PC-3 (cell line): ENCODE measurements at regions not wholly inside any gene's neighbourhood (a gene's known extent, or its start where the extent isn't known, plus 50 kb on each side); places are given as distances from the start of the nearest gene placed in this dataset.

Experiments used
- ATAC-seq: fragments of 200-7000 bp; cut with Tn5 transposase; 2 replicates; pipeline ENCODE4 v1.9.1; 2020; ENCODE audit warnings: mild to moderate bottlenecking, moderate library complexity
- BruUV-seq: library from RNA; stranded (reverse); fragments of 400-500 nt; replicated peaks from 2 replicates; lab custom pipeline; 2021; lab: Mats Ljungman, UMichigan
- CTCF ChIA-PET: fragments of 300-600 bp; sonication (Branson Sonifier 250); formaldehyde crosslinking; loops from one replicate; lab custom pipeline; 2022; ENCODE audit warnings: antibody characterized with exemption; lab: Charles Lee
- POLR2A ChIA-PET: fragments of 300-600 bp; sonication (Branson Sonifier 250); formaldehyde crosslinking; loops from one replicate; lab custom pipeline; 2022; ENCODE audit warnings: antibody characterized with exemption; ENCODE audit not compliant: unreplicated experiment; lab: Charles Lee
- DNase-seq: peaks from one replicate; pipeline ENCODE4 v3.0.0-alpha.2; 2015
- H2AFZ ChIP-seq: fragments of 300-600 bp; sonication (generic); 2 replicates; pipeline ENCODE4 v1.6.0; 2016; ENCODE audit warnings: antibody characterized with exemption, low read length
- H3F3A ChIP-seq: fragments of 300-600 bp; sonication (generic); one replicate; pipeline ENCODE4 v1.6.0; 2017; ENCODE audit warnings: antibody characterized with exemption, low read length, control low read depth, mild to moderate bottlenecking; ENCODE audit not compliant: unreplicated experiment
- H3K27ac ChIP-seq: fragments of 300-600 bp; sonication (generic); 2 replicates; pipeline ENCODE4 v1.5.1; 2016; ENCODE audit warnings: mild to moderate bottlenecking, low read length
- H3K27me3 ChIP-seq: fragments of 300-600 bp; sonication (generic); 2 replicates; pipeline ENCODE4 v1.6.1; 2016; ENCODE audit warnings: low read length, mixed read lengths
- H3K36me3 ChIP-seq: fragments of 300-600 bp; sonication (generic); 2 replicates; pipeline ENCODE4 v1.6.1; 2016; ENCODE audit warnings: low read depth, mixed run types, low read length, mixed read lengths
- H3K4me1 ChIP-seq: fragments of 300-600 bp; sonication (generic); 2 replicates; pipeline ENCODE4 v1.5.1; 2016; ENCODE audit warnings: low read length; ENCODE audit not compliant: insufficient read depth
- H3K4me2 ChIP-seq: fragments of 300-600 bp; sonication (generic); 2 replicates; pipeline ENCODE4 v1.6.0; 2016; ENCODE audit warnings: low read length
- H3K4me3 ChIP-seq: fragments of 300-600 bp; sonication (generic); 2 replicates; pipeline ENCODE4 v1.5.1; 2016; ENCODE audit warnings: mild to moderate bottlenecking, low read length, mixed read lengths
- H3K79me2 ChIP-seq: fragments of 300-600 bp; sonication (generic); 2 replicates; pipeline ENCODE4 v1.6.1; 2017; ENCODE audit warnings: low read length, mixed read lengths
- H3K9ac ChIP-seq: fragments of 300-600 bp; sonication (generic); 2 replicates; pipeline ENCODE4 v1.6.0; 2016; ENCODE audit warnings: mild to moderate bottlenecking, low read length
- H3K9me2 ChIP-seq: fragments of 300-600 bp; sonication (generic); replicated peaks from 2 replicates; pipeline ENCODE4 v1.6.1; 2016; ENCODE audit warnings: mixed run types, low read length, mixed read lengths
- H3K9me3 ChIP-seq: fragments of 300-600 bp; sonication (generic); 2 replicates; pipeline ENCODE4 v1.6.1; 2016; ENCODE audit warnings: low read length, mixed read lengths
- H4K20me1 ChIP-seq: fragments of 300-600 bp; sonication (generic); 2 replicates; pipeline ENCODE4 v1.6.1; 2016; ENCODE audit warnings: low read length, mixed read lengths
- CTCF ChIP-seq: fragments of 300-600 bp; sonication (generic); conservative IDR thresholded peaks from 2 replicates; pipeline ENCODE4 v1.5.1; 2017; ENCODE audit warnings: antibody characterized with exemption, low read depth, mild to moderate bottlenecking, low read length
- EZH2 ChIP-seq: fragments of 300-600 bp; sonication (generic); IDR thresholded peaks from one replicate; pipeline ENCODE4 v1.6.1; 2017; ENCODE audit warnings: antibody characterized with exemption, mild to moderate bottlenecking, low read length; ENCODE audit not compliant: unreplicated experiment
- EZH2phosphoT487 ChIP-seq: fragments of 300-600 bp; sonication (generic); IDR thresholded peaks from 2 replicates; pipeline ENCODE4 v1.6.1; 2018; ENCODE audit warnings: mild to moderate bottlenecking, antibody characterized with exemption, low read length, borderline replicate concordance
- intact Hi-C: fragments of 100-400 bp; cut with micrococcal nuclease; formaldehyde crosslinking; loops from 2 replicates; pipeline ENCODE4 v1.9.0; 2023

DNA sequence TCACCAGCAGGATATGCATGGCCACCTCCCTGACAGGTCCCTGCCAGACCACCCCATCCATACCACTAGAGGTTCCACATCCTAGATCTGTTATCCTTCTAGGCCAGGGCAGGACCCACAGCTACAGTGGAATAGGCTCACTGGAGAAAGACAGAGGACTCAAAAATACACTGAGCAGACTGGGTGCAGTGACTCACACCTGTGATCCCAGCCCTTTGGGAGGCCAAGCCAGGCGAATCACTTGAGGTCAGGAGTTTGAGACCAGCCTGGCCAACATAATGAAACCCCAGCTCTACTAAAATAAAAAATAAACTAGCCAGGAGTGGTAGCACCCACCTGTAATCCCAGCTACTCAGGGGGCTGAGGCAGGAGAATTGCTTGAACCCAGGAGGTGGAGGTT is 56.5 kb upstream of the TESK1 start:
- no peak overlapping the region for H2AFZ ChIP-seq
- intact Hi-C loops = no loop called here
- ChIA-PET POLR2A (no interaction called here), CTCF (no interaction called here)
- H3K79me2 ChIP-seq = 0 out of 2 replicates have a peak, but pooled peaks cover 7% of the 10 kb centered on the region
- peaks cover 14% of the 10 kb centered on the region for H3K4me1 ChIP-seq
- H3F3A ChIP-seq = no peaks in the 10 kb centered on the region
- BruUV-seq = no TSS peak
- no peak overlapping the region for H3K4me3 ChIP-seq
- H3K9me2 ChIP-seq = no peaks in the 10 kb centered on the region
- TF ChIP-seq EZH2 (no peak), EZH2phosphoT487 (no peak), CTCF (no peak)
- ATAC-seq = no peak
- no peaks in the 10 kb centered on the region for H3K36me3 ChIP-seq
- H3K27me3 ChIP-seq = no peaks in the 10 kb centered on the region
- no peaks in the 10 kb centered on the region for H3K9me3 ChIP-seq
- no peaks in the 10 kb centered on the region for H4K20me1 ChIP-seq
- H3K4me2 ChIP-seq = no peak overlapping the region
- H3K9ac ChIP-seq = no peak overlapping the region
- no peak overlapping the region for H3K27ac ChIP-seq
- no peak for DNase-seq

DNA sequence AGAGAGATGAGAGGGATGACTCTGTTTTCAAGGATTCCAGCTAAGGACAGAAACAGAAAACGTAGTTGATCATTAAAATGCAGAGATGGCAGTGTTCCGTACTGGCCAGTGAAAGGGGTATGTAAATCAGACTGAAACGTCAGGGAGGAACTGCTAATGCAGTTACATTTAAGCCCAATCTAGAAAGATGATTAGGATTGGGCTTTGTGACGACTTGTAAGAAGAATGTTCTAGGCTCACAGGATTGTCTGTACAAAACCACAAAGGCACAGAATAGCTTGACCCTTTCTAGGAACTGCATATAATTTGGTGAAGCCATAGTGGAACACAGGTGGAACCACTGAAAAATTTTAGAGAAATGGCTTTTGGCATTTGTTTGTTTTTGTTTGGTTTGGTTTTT is 55.6 kb upstream of the TESK1 start:
- Histone ChIP-seq H3K9me3 (no peaks in the 10 kb centered on the region), H3K9me2 (no peaks in the 10 kb centered on the region), H3K27me3 (no peaks in the 10 kb centered on the region), H3K9ac (no peak overlapping the region), H3K36me3 (no peaks in the 10 kb centered on the region), H4K20me1 (no peaks in the 10 kb centered on the region), H2AFZ (no peak overlapping the region), H3K4me3 (no peak overlapping the region), H3F3A (no peaks in the 10 kb centered on the region), H3K27ac (no peak overlapping the region), H3K4me1 (peaks cover 17% of the 10 kb centered on the region), H3K4me2 (no peak overlapping the region), H3K79me2 (peaks cover 7% of the 10 kb centered on the region; the same call in 1 of the 2 replicates)
- ATAC-seq (no peak), DNase-seq (no peak)
- no TSS peak for BruUV-seq
- ChIA-PET POLR2A (no interaction called here), CTCF (no interaction called here)
- intact Hi-C loops = no loop called here
- TF ChIP-seq EZH2phosphoT487 (no peak), CTCF (no peak), EZH2 (no peak)

- ChIA-PET POLR2A (no interaction called here), CTCF (interaction anchor here (2.1 kb wide), 1 partner anchor 41 kb away, joined by 12 read pairs; no protein-coding TSS in a partner anchor)
- H3K4me2 ChIP-seq = no peak overlapping the region
- BruUV-seq = no TSS peak
- intact Hi-C loops = loop anchor here (5.0 kb wide), 1 partner anchor 435 kb away; the partner anchor contains the start of gene ATOSB
- no peak overlapping the region for H3K27ac ChIP-seq
- H3K4me3 ChIP-seq = no peak overlapping the region
- H3K9me2 ChIP-seq = no peaks in the 10 kb centered on the region
- peaks cover 9% of the 10 kb centered on the region; the same call in 1 of the 2 replicates for H3K79me2 ChIP-seq
- H3F3A ChIP-seq = no peaks in the 10 kb centered on the region
- ATAC-seq (0 out of 2 replicates have a peak, but pooled peaks have one; percentile 28), DNase-seq (peak; percentile 4)
- H3K9me3 ChIP-seq = no peaks in the 10 kb centered on the region
- no peak overlapping the region for H3K9ac ChIP-seq
- H4K20me1 ChIP-seq = no peaks in the 10 kb centered on the region
- H2AFZ ChIP-seq = no peak overlapping the region
- H3K27me3 ChIP-seq = no peaks in the 10 kb centered on the region
- no peaks in the 10 kb centered on the region for H3K36me3 ChIP-seq
- TF ChIP-seq EZH2 (no peak), CTCF (no peak), EZH2phosphoT487 (no peak)
- peaks cover 17% of the 10 kb centered on the region for H3K4me1 ChIP-seq
These were observed 52.7 kb upstream of the TESK1 start for GRCh38 chr9:35552376-35552775.
